ENCODE measurements at regions not wholly inside any gene's neighbourhood (a gene's known extent, or its start where the extent isn't known, plus 50 kb on each side); places are given as distances from the start of the nearest gene placed in this dataset.

DNA sequence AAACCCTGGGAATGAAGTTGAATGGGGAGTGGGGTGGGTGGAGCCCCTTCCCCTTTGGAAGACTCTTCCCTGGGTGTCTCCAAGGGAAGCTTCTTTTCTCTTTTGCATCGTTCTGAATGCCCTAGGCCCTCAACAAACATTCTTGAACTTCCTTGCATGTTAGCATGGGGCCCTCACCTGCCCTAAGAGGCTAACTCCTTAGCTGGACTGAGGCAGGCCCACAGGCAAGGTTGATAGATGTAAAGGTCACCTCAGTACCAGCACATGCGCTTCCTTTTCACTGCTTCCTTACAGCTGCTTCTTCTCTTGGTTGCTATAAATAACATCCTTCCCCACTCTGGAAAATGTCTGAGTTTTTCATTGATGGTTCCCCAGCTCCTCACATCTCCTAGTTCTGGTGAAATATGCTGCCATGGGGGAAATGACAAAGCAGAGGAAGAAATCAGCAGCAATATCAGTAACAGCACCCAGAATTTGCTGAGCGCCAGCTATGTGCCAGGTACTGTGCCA is 160.6 kb upstream of the FRMD6 start:
- no peaks in the 10 kb centered on the region for H3K9me3 Mint-ChIP-seq
- ATAC-seq (ENCODE audit: poor library complexity) = no peak
- TF ChIP-seq, protein P1, sequence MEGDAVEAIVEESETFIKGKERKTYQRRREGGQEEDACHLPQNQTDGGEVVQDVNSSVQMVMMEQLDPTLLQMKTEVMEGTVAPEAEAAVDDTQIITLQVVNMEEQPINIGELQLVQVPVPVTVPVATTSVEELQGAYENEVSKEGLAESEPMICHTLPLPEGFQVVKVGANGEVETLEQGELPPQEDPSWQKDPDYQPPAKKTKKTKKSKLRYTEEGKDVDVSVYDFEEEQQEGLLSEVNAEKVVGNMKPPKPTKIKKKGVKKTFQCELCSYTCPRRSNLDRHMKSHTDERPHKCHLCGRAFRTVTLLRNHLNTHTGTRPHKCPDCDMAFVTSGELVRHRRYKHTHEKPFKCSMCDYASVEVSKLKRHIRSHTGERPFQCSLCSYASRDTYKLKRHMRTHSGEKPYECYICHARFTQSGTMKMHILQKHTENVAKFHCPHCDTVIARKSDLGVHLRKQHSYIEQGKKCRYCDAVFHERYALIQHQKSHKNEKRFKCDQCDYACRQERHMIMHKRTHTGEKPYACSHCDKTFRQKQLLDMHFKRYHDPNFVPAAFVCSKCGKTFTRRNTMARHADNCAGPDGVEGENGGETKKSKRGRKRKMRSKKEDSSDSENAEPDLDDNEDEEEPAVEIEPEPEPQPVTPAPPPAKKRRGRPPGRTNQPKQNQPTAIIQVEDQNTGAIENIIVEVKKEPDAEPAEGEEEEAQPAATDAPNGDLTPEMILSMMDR (IDR thresholded peaks at IDR 0.05) = no peak
- H3K27ac ChIP-seq (ENCODE audit: low read depth in 1 of 2, low read length in 2 of 2) = no peak overlapping the region
- H3K36me3 Mint-ChIP-seq (ENCODE audit: low read depth) = no peaks in the 10 kb centered on the region
- no peaks in the 10 kb centered on the region for H3K36me3 ChIP-seq (ENCODE audit: insufficient read depth, low read length)
- H3K4me3 ChIP-seq (ENCODE audit: low read length) = no peak overlapping the region
- H3K27ac Mint-ChIP-seq = no peak overlapping the region
- no peaks in the 10 kb centered on the region for H3K9me3 ChIP-seq (ENCODE audit: control insufficient read depth in 1 of 2, insufficient read depth in 1 of 2, low read length in 2 of 2)
- ChIA-PET CTCF (interaction anchor here (0.8 kb wide), 1 partner anchor 16 kb away, joined by 3 read pairs; no protein-coding TSS in a partner anchor), POLR2A (no interaction called here)
- H3K4me1 ChIP-seq (ENCODE audit: insufficient read depth, low read length) = no peaks in the 10 kb centered on the region
- no peaks in the 10 kb centered on the region for H3K4me1 Mint-ChIP-seq (ENCODE audit: low read depth)
- no peak for DNase-seq
- H3K27me3 Mint-ChIP-seq = peaks cover 9% of the 10 kb centered on the region
- intact Hi-C loops (cut with DNase I, micrococcal nuclease) = no loop called here
- no peaks in the 10 kb centered on the region for H3K27me3 ChIP-seq (ENCODE audit: control insufficient read depth in 1 of 2, insufficient read depth in 2 of 2, low read length in 2 of 2)
- no peak overlapping the region for H3K4me3 Mint-ChIP-seq

DNA sequence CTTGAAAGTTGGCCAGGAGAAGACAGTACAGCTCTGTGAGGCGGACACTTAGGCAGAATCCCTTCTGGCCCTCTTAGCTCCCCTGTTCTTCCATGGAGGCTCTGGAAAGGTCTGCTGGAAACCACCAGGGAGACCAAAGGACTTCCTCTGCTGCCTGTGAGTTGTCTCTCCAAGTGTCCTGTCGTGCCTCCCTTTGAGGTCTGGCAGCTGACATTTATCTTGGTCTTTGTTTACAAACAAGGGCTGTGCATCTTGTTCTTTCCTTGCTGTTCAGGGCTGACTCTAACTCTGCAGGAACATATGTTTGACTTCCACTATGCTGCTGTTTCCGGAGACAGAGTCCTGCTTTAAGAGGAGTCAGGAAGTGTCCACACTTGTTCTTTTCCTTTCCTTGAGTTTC is 159.9 kb upstream of the FRMD6 start:
- H3K4me1 Mint-ChIP-seq (ENCODE audit: low read depth) = no peaks in the 10 kb centered on the region

DNA sequence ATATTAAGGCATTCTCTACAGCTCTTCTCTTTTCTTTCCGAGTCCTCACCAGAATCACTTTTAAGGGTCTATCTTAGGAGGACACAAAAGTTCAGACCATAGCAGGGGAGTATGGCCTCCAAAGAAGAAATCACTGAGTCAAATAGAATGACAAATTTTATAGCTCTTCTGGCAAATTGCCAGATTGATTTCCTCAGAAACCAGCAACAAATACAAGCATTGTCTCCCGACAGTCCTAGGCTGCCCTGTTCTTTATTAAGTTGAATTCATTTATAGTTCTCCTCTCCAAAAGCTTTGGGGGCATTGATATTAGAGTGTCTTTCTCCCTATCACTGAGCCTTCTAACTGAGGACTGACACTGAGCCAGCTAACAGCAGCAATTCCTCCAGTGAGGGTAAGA is 156.4 kb upstream of the FRMD6 start:
- Histone ChIP-seq H3K27ac (ENCODE audit: low read depth in 1 of 2, low read length in 2 of 2) (no peak overlapping the region), H3K4me3 (ENCODE audit: low read length) (no peak overlapping the region), H3K9me3 (ENCODE audit: control insufficient read depth in 1 of 2, insufficient read depth in 1 of 2, low read length in 2 of 2) (peaks cover 0 to 5% of the 10 kb centered on the region in 2 experiments), H3K27me3 (ENCODE audit: control insufficient read depth in 1 of 2, insufficient read depth in 2 of 2, low read length in 2 of 2) (peaks cover 0 to 4% of the 10 kb centered on the region in 2 experiments), H3K36me3 (ENCODE audit: insufficient read depth, low read length) (no peaks in the 10 kb centered on the region), H3K4me1 (ENCODE audit: insufficient read depth, low read length) (no peaks in the 10 kb centered on the region)
- Mint-ChIP-seq H3K27me3 (peaks cover 9% of the 10 kb centered on the region), H3K27ac (no peak overlapping the region), H3K9me3 (no peaks in the 10 kb centered on the region), H3K4me3 (no peak overlapping the region), H3K4me1 (ENCODE audit: low read depth) (no peaks in the 10 kb centered on the region), H3K36me3 (ENCODE audit: low read depth) (no peaks in the 10 kb centered on the region)
- DNase-seq (no peak), ATAC-seq (ENCODE audit: poor library complexity) (no peak)
- intact Hi-C loops (cut with DNase I, micrococcal nuclease) = no loop called here
- POLR2A ChIA-PET = no interaction called here
- TF ChIP-seq, protein P1 (IDR thresholded peaks at IDR 0.05) = no peak
- CTCF ChIA-PET = no interaction called here

More for the DNA sequence above, 159.9 kb upstream of the FRMD6 start:
- no peak for ATAC-seq (ENCODE audit: poor library complexity)
- H3K4me1 ChIP-seq (ENCODE audit: insufficient read depth, low read length) = no peaks in the 10 kb centered on the region
- Mint-ChIP-seq H3K4me3 (no peak overlapping the region), H3K27me3 (peaks cover 9% of the 10 kb centered on the region), H3K9me3 (no peaks in the 10 kb centered on the region), H3K36me3 (ENCODE audit: low read depth) (no peaks in the 10 kb centered on the region), H3K27ac (no peak overlapping the region)
- ChIA-PET POLR2A (no interaction called here), CTCF (interaction anchor here (0.8 kb wide), 1 partner anchor 17 kb away, joined by 3 read pairs; no protein-coding TSS in a partner anchor)
- no peak overlapping the region for H3K27ac ChIP-seq (ENCODE audit: low read depth in 1 of 2, low read length in 2 of 2)
- no peaks in the 10 kb centered on the region for H3K36me3 ChIP-seq (ENCODE audit: insufficient read depth, low read length)
- H3K4me3 ChIP-seq (ENCODE audit: low read length) = no peak overlapping the region
- intact Hi-C loops (cut with DNase I, micrococcal nuclease) = no loop called here
- H3K27me3 ChIP-seq (ENCODE audit: control insufficient read depth in 1 of 2, insufficient read depth in 2 of 2, low read length in 2 of 2) = no peaks in the 10 kb centered on the region
- DNase-seq = no peak
- TF ChIP-seq, protein P1 (IDR thresholded peaks at IDR 0.05) = no peak
- H3K9me3 ChIP-seq (ENCODE audit: control insufficient read depth in 1 of 2, insufficient read depth in 1 of 2, low read length in 2 of 2) = peaks cover 0 to 2% of the 10 kb centered on the region in 2 experiments
